ENCODE measurements at regions not wholly inside any gene's neighbourhood (a gene's known extent, or its start where the extent isn't known, plus 50 kb on each side); places are given as distances from the start of the nearest gene placed in this dataset.

GRCh38 chr3:26264708-26265107 lies 357.9 kb upstream of the LRRC3B start:
- TF ChIP-seq CTCF (IDR thresholded peaks at IDR 0.05; ENCODE audit: low read depth, low read length) (no peak), EZH2phosphoT487 (IDR thresholded peaks at IDR 0.05; ENCODE audit: low read depth) (no peak)

All from OCI-LY3 (cell line).